EH (cell line): ENCODE measurements at regions not wholly inside any gene's neighbourhood (a gene's known extent, or its start where the extent isn't known, plus 50 kb on each side); places are given as distances from the start of the nearest gene placed in this dataset.

Experiments
- DNase-seq: peaks from one replicate; pipeline ENCODE4 v3.0.0-alpha.2; 2015; ENCODE audit warnings: low read depth

DNA sequence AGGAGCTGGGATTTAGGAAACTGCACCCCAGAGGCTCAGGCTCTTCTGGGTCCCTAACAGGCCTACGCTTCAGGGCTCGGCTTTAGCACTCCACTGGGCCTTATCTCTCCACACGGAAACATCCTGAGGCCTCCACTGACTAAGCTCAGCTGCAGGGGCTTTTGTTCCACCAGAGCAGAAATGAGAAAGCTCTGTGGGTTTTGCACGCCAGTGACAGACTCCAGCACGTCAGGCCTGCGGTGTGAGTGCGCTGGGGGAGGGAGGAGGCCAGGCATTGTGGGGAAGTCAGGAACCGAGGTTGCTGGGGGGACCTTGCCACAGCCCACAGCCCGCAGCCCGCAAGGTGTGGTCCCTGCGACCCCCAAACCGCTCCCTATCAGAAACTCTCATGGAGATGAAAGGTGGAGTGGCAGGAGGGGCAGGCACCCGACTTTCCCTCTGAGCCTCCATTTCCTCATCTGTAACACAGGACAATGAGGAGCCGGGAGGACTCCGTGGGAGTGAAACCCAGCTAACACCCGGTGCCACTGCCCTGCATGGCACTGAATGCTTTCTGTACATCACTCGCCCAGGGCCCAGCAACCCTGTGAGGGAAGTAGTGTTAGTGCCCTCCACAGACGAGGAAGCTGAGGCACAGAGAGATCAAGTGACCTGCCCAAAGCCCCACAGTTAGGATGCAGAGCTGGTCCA, 106.5 kb downstream of the TPRA1 start:
- DNase-seq = no peak

DNA sequence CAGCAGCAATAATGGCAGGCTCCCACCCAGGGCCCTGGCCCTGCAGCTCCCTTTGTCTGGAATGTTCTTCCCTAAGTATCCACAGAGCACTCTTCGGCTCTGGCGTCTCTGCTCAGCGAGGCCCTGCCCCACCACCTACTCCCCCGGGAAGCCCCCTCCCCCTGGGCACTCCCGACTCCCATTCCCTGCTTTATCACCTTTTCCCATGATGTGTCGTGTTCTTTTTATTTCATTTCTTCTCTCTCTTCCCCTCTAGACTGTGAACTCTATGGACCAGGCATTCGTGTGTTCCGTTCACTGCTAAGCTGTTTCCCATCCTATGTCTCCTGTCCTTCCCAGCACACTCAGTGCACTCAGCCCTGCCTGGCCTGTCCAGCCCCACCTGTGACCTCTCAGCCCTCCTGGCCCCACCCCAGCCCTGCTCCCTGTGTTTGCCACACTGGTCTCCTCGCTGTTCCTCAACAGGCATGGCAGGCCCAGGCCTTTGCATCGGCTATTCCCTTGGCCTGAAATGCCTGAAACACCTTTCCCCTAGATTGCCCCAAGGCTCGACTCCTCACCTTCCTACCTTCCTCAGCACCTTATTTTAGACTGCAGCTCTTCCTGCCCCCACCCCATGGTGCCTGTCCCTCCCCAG, 107.4 kb downstream of the TPRA1 start:
- DNase-seq = no peak

DNA sequence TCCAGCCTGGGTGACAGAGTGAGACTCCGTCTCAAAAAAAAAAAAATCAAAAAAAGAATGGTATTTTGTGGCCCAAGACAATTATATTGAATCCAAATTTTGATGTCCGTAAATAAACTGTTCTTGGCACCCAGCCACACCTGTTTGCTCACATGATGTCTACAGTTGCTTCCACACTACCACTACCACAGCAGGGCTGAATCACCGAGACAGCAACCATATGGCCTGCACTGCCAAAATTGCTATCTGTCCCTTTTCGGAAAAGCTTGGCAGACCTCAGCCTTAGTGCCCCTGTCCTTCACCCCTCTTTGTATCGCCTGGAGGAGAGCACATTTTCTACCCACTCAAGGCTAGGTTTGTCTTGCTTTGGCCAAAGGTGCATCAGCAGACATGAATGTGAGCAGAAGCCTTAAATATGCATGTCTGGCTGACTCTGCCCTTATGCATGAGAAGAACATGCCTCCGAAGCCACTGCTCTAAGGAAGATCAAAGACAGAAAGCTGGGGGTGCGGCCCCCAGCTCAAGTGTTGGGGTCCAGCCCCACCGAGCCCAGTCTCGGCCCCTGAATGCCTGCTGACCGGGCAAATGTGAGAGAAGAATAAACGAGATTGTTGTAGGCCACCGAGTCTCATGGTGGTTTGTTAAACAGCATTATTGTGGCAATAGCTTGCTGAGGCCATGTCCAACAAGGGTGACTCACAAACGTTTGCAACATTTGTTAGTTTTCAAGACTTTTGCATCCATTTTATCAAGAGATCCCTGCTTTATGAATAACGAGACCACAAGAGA, 108.1 kb downstream of the TPRA1 start:
- DNase-seq = peak; percentile 7

DNA sequence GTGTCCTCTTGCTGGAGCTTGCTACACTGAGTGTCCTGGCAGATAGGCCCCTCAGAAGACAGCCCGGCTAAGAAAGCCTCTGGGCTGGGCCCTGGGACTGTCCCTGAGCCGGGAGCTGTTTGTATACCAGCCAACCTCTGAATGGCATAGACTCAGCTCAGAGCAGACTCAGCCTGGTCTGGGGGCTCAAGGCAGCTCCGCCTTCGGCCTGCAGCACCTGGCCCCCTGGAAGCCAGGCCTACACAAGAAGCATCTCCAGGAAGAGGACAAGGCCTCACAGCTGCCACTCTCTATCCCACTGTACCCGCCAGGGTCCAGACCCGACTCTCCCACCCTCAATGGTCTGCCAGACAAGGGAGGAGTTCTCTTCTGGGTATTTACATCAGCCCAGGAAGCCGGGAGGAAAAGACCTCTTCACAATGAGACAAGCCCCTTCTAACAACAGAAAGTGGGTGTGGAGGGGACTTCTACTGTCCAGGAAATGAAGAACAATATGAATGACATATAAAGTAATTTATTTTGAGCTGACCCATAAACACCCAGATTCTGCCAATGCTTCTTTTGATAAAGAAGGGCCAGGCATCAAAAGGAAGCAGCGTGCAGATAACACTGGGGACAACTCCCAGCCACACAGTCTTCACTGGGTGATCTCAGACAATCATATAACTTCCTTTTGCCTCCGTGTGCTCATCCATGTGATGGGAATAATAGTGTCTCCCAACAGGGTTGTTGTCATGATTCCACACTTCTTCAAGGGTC, 110.2 kb downstream of the TPRA1 start:
- DNase-seq = no peak

DNA sequence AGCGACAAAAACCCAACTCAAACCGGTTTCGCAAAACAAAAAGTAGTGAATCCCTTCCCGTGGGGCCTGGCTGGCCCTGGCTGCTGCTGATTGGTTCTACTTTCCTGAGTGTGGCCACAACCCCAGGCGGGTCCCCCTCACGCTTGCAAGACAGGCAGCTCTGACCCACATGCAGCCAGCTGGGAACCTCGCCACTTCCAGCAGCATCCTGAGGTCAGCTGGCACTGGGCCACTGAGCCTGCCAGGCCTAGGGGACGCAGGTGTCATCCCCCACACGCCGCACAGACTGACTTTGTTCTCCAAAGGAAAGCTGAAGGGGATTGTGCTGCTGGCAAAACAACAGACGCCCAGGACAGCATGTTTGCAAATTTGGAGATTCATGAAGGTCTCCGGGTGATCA, 111.1 kb downstream of the TPRA1 start:
- no peak for DNase-seq

DNA sequence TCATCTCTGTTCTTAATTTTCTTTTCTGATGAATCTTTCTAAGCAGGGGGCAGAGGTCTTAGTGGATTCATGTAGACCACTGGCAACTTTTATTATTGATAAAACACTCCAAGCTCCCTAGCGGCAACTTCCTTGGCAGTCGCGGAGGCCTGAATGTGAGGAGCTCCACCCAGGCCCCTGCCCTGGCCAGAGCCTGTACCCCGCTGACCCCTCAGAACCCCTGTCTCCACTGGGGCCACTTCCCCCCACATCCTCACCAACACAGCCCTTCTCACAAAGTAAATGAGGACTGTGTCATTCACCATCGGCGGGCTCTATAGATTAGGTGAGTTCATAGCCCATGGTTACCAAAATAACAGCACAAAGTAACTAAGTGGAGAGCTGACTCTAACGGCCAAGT, 111.6 kb downstream of the TPRA1 start:
- DNase-seq = no peak

DNA sequence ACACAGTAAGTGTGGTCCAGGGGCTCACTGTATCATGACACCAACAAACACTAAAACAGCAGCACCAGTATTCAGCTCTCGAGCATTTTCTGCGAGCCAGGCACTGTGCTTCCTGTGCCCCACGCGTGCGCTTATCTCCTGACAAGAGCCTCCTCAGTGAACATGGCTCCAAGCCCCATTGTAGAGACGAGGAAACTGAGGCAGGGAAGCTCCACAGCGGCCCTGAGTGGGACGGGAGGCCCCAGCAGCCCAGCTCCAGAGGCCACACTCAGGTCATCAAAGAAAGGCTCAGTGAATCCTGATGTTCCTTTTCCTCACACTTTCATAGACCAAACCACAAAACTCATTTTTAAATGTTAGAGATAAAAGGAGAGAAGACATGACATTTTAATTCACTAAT, 113.1 kb downstream of the TPRA1 start:
- no peak for DNase-seq

DNA sequence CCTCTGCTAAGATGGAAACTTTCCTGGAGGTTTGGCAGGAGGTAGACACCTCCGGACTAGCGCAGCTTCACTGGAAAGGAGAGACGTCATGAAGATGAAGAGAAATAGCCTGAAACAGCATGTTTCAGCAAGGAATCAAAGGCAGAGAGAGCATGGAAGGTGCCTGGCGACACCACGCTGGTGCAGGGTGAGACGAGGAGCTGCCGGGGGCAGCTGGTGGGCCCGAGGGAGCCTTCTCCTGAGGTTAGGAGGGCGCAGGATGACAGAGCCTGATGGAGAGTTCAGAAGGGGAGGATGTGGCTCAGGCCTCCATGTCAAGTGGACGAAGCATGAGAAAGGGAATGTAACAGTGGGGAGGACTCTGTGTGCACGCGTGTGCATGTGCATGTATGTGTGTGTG, 113.6 kb downstream of the TPRA1 start:
- DNase-seq = no peak

DNA sequence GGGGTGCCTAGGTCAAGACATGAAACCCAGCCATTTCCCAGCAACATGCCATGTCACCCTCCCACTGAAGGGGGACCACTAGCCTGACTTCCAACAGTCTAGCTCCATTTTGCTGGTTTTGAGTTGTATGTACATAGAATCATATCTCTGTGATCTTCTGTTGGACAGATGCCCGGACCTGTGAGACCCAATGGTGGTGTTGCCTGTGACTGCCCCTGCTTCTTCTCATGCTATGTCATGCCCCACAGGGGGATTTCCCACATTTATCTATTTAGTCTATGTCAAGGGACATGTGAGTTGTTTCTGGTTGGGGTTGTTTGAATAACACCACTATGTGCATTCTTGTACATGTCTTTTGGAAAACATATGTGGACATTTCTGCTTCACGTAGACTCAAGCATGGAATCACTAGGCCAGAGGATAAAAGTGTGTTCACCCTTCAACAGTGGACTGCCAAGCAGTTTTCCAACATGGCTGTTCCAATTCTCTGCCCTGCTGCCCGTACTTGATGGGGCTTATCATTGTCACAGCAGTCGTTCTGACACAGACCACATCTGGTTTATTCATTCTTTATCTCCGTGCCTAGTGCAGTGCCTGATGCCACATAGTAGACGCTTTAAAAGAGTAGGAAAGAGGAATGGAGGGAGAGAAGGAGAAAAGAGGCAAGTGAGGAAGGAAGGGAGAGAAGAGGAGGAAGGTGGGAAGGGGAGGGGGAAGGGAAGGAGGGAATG, 114.4 kb downstream of the TPRA1 start:
- no peak for DNase-seq

DNA sequence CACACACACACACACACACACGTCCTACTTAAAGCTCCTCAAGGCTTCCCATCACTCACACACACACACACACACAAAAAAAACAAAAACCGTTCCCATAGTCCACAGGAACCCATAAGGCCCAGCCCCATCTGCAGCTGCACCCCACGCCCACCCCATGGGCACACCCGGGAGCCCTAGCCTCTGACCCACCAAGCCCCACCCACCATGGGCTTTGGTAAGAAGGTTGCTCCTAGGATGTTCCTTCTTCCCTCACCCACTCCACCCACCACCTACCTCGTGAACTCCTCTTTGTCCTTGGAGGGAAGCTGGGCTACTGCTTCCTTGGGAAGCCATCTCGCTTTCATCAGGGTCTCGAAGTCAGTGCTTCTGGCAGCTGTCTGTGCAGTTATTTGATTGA, 115.1 kb downstream of the TPRA1 start:
- no peak for DNase-seq

DNA sequence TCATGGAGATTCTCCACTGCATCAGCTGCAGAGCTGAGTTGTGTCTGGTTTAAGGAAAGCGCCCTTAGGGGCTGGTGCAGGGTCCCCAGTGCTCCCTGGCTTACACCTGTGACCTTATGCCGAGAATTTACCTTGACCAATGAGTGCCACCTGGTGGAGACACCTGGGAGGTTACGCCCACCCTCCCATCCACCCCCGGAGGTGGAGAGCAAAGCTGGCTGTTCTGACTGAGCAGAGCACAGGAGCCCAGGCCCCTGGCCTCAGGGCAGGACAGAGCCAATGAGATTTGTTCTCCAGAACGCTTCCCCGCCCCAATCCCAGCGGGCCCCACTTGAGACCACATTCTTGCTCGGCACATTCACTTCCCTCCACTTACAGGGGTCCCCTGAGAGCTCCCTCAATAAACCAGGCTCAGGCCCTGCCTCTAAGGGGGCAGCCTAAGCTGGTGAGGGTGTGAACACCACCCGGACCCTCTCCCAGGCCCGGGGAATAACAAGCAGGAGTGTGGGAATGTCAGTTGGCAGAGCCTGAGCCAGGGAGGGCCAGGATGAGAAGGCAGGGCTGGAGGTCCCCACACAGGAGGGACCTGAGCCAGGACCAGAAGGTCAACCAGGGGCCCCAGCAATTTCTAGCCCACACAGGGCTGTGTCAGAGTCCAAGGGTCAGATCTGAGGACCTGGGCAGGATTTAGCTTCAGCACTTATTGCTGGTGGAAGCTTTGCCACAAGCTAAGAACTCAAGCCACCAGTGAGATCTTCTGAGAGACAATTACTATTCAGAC, 117.1 kb downstream of the TPRA1 start:
- DNase-seq = no peak

DNA sequence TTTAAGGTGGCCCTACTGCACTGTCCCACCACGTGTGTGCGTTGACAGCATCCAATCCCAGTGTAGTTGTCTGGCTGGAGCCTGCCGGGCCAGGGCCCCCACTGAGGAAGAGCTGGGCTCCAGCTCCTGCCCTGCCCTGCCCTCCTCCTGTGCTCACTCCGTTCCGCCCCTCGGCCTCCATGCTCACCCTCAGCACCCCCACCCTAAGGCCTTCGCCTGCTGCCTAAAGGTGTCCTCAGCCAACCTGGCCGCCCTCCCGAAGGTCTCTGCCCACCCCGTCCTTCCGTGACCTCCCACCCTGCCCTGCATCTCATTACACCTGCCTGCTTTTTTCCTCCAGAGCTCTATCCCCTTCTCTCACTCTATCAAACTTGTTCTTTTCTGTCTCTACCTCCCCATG, 118.0 kb downstream of the TPRA1 start:
- DNase-seq = no peak

DNA sequence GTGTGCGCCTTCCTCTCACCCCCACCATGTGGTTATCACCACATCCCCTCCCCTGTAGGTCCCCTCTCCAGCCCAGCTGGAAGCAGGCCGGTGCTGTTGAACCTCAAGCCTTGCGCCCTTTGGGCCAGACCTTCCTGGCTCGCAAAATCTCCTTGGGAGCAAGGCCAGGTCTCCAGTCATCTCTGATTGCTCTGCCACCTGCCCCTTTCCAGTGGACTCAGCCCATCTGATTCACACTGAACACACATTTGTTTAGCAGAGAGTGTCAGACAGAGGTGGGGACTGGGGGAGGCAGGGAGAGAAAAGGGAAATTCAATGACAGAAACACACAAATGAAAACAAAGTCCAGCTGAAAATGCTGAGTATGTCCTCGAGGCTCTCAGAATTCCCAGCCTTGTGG, 119.4 kb downstream of the TPRA1 start:
- DNase-seq = no peak

DNA sequence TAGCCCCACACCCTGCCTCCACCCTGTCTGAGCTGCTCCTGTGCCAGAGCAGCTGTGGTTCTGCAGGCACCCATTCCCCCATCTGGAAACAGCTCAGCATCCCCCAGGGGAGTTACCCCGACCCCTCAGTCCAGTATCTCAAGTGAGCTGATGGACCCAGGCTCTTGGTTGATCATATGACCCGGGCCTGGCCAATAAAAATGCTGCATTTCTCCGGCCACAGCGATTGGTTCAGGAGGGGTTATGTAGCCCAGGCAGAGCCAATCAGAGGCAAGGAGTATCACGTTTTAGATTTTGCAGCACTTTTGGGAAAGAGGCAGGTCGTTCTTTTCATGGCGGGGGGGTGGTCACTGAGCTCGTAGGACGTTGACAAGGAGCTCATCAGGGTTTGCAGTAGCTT, 120.8 kb downstream of the TPRA1 start:
- no peak for DNase-seq

DNA sequence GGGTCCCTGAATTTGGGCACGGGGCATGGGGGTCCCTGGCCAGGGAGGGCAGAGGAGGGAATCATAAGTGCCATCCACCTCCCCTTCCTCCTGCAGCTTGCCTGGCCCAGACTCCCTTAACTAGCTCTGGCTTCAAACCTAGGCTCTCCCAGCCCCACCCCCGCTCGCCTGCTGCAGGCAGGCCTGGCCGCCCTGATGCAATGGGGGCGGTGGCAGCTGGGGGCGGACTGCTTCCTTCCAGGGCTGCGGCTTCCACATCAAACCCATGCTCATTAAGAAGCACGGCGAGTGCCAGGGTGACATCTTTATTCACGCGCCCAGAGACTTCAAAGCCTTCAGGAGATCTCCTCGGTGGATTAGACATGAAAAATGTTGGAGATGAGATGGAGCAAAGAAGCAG, 123.1 kb downstream of the TPRA1 start:
- DNase-seq = no peak

DNA sequence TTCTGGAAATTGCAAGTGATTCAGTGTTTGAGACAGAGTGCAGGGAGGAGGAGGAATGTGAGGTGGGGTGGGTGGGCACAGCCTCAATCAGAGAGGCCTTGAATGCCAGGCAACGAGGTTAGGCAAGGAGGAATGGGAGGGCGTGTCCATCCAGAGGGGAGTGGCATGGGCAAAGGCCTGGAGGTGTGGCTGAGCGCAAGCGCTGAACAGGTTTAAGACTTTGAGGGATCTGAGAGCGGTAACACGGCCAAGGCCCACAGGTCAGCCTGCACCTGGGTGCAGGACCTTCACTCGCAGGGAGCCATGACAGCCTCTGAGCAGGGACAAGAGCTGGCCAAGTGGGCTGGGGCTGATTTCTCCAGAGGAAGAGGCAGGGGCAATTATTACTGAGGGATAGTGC, 125.9 kb downstream of the TPRA1 start:
- DNase-seq = no peak

DNA sequence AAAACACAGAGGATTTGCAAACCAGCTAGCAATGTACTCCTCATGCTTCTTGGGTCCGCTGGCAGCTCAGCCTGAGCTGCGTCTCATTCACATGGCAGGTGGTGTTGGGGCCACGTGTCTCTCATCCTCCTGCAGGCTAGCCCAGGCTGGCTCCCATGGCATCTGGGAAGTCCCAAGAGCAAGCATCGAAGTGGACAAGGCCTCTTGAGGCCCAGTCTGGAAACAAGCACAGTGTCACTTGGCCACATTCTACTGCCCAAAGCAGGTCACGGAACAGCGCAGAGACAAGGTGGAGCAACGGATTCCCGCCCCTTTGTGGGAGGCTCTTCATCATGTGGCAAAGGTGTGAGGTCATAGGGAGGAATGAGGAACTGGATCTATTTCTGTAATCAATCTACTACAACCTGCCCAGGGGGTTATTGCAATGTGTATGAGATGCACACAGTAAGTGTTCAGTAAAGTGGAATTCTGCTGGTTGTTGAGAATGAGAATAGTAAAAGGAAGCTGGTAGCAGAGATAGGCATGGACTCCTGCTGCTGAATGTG, 128.3 kb downstream of the TPRA1 start:
- DNase-seq = no peak

DNA sequence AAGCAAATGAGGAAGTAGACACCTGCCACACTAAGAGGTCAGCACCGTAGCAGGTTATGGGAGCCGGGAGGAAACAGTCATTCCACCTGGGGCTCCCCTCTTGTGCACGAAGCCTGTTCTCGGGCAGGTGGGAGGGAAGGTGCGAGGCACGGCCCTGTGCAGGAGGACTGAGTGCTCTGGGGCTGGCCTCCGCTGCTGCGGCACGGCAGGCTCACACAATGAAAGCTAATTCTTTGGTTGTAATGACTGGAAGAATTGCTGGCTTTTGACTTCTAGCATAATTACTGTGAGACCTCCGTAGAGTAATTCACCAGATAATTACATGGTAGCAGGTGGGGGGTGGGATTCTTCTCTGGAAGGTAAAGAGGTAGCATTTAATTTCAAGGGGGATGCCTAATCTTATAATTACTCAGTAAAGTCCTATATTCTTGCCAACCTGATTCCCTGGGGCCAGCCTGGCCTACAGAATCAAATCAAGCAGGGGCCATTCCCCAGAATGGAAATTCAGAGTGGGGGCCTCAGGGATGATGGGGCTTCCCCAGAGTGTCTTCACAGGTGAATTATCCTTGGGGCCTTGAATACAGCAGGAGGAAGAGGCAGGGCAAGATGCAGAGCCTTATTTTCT, 129.1 kb downstream of the TPRA1 start:
- DNase-seq = no peak

DNA sequence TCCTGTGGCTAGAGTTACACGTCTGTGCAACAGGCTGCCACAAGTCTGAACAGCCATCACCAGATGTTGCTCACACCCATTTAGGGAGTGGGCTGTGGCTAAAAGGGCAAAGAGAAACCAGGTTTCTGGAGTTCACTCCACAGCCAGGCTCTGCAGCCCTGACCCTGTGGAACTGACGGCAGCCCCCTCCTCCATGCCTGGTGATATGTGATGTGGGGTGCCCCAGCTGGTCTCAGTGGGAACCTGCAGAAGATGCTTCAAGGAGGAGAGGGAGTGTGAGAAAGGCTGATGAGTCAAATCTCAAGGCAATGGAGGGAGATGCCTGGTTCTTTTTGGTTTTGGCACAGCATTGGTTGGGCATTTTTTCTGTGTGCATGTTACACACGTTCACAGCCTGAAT, 130.6 kb downstream of the TPRA1 start:
- no peak for DNase-seq
